BE2C (cell line): ENCODE measurements at regions not wholly inside any gene's neighbourhood (a gene's known extent, or its start where the extent isn't known, plus 50 kb on each side); places are given as distances from the start of the nearest gene placed in this dataset.
A peak's percentile ranks its signal among the peaks of the same experiment; 100 is the strongest.

Source experiments
- DNase-seq: peaks from one replicate; pipeline ENCODE4 v3.0.0-alpha.2; 2020
- H3K27me3 ChIP-seq: fragments of 250-450 bp; sonication (Bioruptor Pico); 2 replicates; pipeline ENCODE4 v1.5.1; 2020; ENCODE audit warnings: mild to moderate bottlenecking
- H3K36me3 ChIP-seq: fragments of 250-450 bp; sonication (Bioruptor Pico); 2 replicates; pipeline ENCODE4 v1.5.1; 2020; ENCODE audit warnings: mild to moderate bottlenecking
- H3K4me1 ChIP-seq: fragments of 250-450 bp; sonication (Bioruptor Pico); 2 replicates; pipeline ENCODE4 v1.5.1; 2020
- H3K4me3 ChIP-seq: 2 replicates; pipeline ENCODE4 v1.5.1; 2011; ENCODE audit warnings: low read depth, low read length
- H3K9me3 ChIP-seq: fragments of 250-450 bp; sonication (Bioruptor Pico); 2 replicates; pipeline ENCODE4 v1.5.1; 2020
- TF ChIP-seq, protein P1 (sequence below): IDR thresholded peaks from 2 replicates; pipeline ENCODE4 v1.5.1; 2012; ENCODE audit warnings: mild to moderate bottlenecking, low read depth, low read length

DNA sequence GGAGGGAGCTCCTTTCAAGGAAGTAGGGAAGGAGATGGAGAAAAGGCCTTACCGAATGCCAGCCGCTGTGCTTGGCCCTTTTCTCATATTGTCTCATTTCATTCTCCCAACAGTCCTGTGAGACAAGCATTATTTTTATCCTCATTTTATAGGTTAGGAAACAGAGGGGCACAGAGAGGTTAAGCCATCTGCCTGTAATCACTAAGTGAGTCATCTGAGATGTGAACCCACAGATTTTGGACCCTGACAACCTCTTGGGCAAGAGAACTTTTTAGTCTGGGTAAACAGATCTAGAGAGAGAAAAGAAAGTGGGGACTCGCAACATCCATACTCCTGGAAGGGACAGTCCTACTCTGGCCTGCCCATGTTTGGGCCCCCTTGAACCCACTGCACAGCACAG lies 91.7 kb upstream of the LCLAT1 start:
- DNase-seq, result no peak
- Histone ChIP-seq H3K9me3 (no peaks in the 10 kb centered on the region), H3K36me3 (no peaks in the 10 kb centered on the region), H3K27me3 (no peaks in the 10 kb centered on the region), H3K4me3 (no peak overlapping the region), H3K4me1 (no peaks in the 10 kb centered on the region)
- TF ChIP-seq, protein P1, sequence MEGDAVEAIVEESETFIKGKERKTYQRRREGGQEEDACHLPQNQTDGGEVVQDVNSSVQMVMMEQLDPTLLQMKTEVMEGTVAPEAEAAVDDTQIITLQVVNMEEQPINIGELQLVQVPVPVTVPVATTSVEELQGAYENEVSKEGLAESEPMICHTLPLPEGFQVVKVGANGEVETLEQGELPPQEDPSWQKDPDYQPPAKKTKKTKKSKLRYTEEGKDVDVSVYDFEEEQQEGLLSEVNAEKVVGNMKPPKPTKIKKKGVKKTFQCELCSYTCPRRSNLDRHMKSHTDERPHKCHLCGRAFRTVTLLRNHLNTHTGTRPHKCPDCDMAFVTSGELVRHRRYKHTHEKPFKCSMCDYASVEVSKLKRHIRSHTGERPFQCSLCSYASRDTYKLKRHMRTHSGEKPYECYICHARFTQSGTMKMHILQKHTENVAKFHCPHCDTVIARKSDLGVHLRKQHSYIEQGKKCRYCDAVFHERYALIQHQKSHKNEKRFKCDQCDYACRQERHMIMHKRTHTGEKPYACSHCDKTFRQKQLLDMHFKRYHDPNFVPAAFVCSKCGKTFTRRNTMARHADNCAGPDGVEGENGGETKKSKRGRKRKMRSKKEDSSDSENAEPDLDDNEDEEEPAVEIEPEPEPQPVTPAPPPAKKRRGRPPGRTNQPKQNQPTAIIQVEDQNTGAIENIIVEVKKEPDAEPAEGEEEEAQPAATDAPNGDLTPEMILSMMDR, result no peak

DNA sequence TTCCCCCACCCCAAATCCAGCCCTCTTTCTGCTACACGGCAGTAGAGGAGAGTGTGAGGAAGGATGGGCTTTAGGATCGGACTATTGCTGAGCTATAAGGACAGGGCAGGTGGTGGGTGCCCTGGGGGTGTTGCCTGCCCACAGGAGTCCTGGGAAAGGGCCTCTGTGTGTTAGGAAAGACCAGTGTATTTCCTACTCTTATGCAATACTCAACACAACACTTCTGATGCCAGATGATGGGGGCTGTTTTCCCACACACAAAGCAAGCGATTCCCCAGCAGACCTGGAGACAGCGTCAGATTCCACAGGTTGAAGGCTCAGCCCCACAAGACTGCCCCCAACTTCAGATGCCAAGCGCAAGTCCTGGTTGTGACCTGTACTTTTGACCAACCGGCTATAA lies 91.0 kb upstream of the LCLAT1 start:
- DNase-seq, result no peak
- TF ChIP-seq, protein P1, result no peak
- Histone ChIP-seq H3K4me1 (no peaks in the 10 kb centered on the region), H3K27me3 (no peaks in the 10 kb centered on the region), H3K9me3 (no peaks in the 10 kb centered on the region), H3K36me3 (no peaks in the 10 kb centered on the region), H3K4me3 (no peak overlapping the region)

DNA sequence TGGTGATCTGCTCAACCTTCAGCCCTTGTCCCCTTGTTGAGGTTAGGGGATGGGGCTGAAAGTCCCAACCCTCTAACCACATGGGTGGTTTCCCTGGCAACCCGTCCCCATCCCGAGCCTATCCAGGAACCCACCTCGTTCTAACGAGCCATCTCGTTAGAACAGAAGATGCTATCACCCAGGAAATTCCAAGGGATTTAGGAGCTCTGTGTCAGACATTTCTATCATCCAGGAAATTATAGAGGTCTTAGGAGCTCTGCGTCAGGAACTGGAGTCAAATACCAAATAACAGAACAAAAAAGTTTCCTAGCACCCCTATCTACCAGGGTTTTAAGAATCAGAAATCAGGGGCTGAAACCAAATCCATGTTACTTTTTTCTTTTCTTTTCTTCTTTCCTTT lies 90.3 kb upstream of the LCLAT1 start:
- no peak for DNase-seq
- no peaks in the 10 kb centered on the region for H3K36me3 ChIP-seq
- no peaks in the 10 kb centered on the region for H3K4me1 ChIP-seq
- no peaks in the 10 kb centered on the region for H3K9me3 ChIP-seq
- no peak overlapping the region for H3K4me3 ChIP-seq
- no peaks in the 10 kb centered on the region for H3K27me3 ChIP-seq
- TF ChIP-seq, protein P1, result no peak

DNA sequence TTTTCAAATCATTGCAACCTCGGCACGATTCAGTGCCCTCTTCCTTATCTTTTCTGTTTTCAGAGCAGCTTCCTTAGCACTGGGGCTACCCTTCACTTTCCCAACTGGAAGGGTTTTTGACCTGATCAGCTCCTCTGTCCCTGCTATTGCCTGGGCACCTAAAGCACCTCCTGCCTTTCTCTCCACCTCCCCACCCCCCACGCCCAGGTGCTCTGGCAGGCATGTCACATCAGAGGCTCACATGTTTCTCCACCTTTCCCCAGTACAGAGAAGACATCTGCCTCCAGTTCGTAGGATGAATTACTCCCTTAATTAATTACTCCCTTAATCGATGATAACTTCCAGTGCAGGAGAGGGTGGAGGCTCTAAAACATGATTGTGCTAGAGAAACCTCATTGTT lies 88.7 kb upstream of the LCLAT1 start:
- Histone ChIP-seq H3K27me3 (no peaks in the 10 kb centered on the region), H3K4me3 (no peak overlapping the region), H3K36me3 (no peaks in the 10 kb centered on the region), H3K9me3 (no peaks in the 10 kb centered on the region), H3K4me1 (no peaks in the 10 kb centered on the region)
- TF ChIP-seq, protein P1, result no peak
- no peak for DNase-seq

DNA sequence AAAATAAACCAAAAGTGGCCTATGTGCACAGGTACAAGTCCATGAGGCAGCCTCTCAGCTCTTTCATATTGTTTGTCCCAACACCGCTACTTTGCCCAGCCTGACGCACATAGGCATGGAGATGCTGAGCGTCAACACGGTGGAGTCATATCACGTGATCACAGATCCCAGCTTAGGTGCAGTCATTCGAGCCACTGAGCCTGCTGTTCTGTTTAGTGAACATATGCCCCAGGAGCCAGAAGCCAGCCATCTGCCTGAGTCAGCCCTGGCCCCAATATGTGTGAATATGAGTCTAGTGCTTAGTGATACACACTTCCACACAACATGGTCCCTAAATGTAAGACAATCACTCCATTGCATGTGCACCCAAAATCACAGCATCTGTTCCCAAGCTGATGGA lies 88.2 kb upstream of the LCLAT1 start:
- Histone ChIP-seq H3K36me3 (no peaks in the 10 kb centered on the region), H3K9me3 (no peaks in the 10 kb centered on the region), H3K27me3 (no peaks in the 10 kb centered on the region), H3K4me1 (no peaks in the 10 kb centered on the region), H3K4me3 (no peak overlapping the region)
- DNase-seq, result no peak
- TF ChIP-seq, protein P1, result no peak

DNA sequence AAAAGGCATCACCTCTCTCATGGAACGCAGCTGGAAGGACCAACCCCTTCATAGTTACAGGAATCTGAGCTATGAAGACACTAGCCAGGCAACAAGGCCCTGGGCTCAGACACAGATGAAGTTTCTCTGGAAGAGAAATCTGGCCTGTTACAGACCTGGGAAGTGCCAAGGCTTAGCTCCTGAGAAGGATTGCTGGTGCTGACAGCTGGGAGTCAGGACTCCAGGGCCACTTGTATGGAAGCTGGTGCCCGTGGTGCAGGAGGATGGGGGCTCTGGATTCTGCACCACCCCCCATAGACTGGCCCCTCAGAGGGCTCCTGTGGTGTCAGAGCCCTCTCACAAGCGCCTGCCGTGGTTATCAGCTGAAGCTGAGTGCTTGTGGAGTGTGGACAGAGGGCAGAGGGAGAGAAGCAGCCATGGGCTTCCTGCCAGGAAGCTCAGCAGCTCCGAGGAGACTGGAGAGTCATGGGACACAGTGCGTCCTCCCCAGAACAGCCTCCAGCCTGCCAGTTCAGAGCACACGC lies 87.3 kb upstream of the LCLAT1 start:
- Histone ChIP-seq H3K4me3 (no peak overlapping the region), H3K9me3 (no peaks in the 10 kb centered on the region), H3K36me3 (no peaks in the 10 kb centered on the region), H3K4me1 (no peaks in the 10 kb centered on the region), H3K27me3 (no peaks in the 10 kb centered on the region)
- TF ChIP-seq, protein P1, result no peak
- DNase-seq, result peak; percentile 12
